ENCODE measurements at regions not wholly inside any gene's neighbourhood (a gene's known extent, or its start where the extent isn't known, plus 50 kb on each side); places are given as distances from the start of the nearest gene placed in this dataset.
A peak's percentile ranks its signal among the peaks of the same experiment; 100 is the strongest.

GRCh38 chr3:164572436-164572835, 505.9 kb downstream of the SI start:
- no peak for DNase-seq

GRCh38 chr3:164550857-164551256, 527.4 kb downstream of the SI start:
- no peak for DNase-seq

- no peak for DNase-seq
Observed at GRCh38 chr3:164539215-164539614, 539.1 kb downstream of the SI start.

GRCh38 chr3:164537485-164537884, 540.8 kb downstream of the SI start:
- DNase-seq: no peak

GRCh38 chr3:164533275-164533674, 545.0 kb downstream of the SI start:
- no peak for DNase-seq

- no peak for DNase-seq
Observed at GRCh38 chr3:164526250-164526649, 552.0 kb downstream of the SI start.

GRCh38 chr3:164524201-164524600, 554.1 kb downstream of the SI start:
- no peak for DNase-seq

- DNase-seq: no peak
Observed at GRCh38 chr3:164522073-164522763, 556.1 kb downstream of the SI start.

- no peak for DNase-seq
Observed at GRCh38 chr3:164521644-164522043, 556.7 kb downstream of the SI start.

GRCh38 chr3:164521139-164521538, 557.2 kb downstream of the SI start:
- DNase-seq: no peak

- no peak for DNase-seq
Observed at GRCh38 chr3:164515256-164515655, 563.0 kb downstream of the SI start.

- no peak for DNase-seq
Observed at GRCh38 chr3:164514576-164514975, 563.7 kb downstream of the SI start.

GRCh38 chr3:164507886-164508285, 570.4 kb downstream of the SI start:
- no peak for DNase-seq

- no peak for DNase-seq
Observed at GRCh38 chr3:164498917-164499316, 579.4 kb downstream of the SI start.

GRCh38 chr3:164488893-164489292, 589.4 kb downstream of the SI start:
- no peak for DNase-seq

- peak in 1 of 2 donors; percentile 1 for DNase-seq
Observed at GRCh38 chr3:164486150-164486549, 592.1 kb downstream of the SI start.

GRCh38 chr3:164479978-164480377, 598.3 kb downstream of the SI start:
- DNase-seq: no peak

GRCh38 chr3:164479406-164479805, 598.9 kb downstream of the SI start:
- DNase-seq: no peak

- DNase-seq: no peak
Observed at GRCh38 chr3:164478323-164478722, 600.0 kb downstream of the SI start.

GRCh38 chr3:164477403-164477802, 600.9 kb downstream of the SI start:
- no peak for DNase-seq

GRCh38 chr3:164476631-164477030, 601.7 kb downstream of the SI start:
- DNase-seq: no peak

- no peak for DNase-seq
Observed at GRCh38 chr3:164470471-164470870, 607.8 kb downstream of the SI start.

- DNase-seq: no peak
Observed at GRCh38 chr3:164468055-164468454, 610.2 kb downstream of the SI start.

- no peak for DNase-seq
Observed at GRCh38 chr3:164467007-164467406, 611.3 kb downstream of the SI start.

Data from right lung (tissue), 2 donors.